Testis (tissue), 2 donors: ENCODE measurements at regions not wholly inside any gene's neighbourhood (a gene's known extent, or its start where the extent isn't known, plus 50 kb on each side); places are given as distances from the start of the nearest gene placed in this dataset.

Source experiments
- CTCF ChIP-seq, 3 experiments: fragments of 450-650 bp in 2 of 3; fragments of 200-600 bp in 1 of 3; sonication (generic) in 1 of 3; IDR thresholded peaks; one replicate each; pipeline ENCODE4 v1.5.1; 2016 to 2019; ENCODE audit warnings: antibody characterized with exemption in 3 of 3, mild to moderate bottlenecking in 2 of 3, moderate library complexity in 1 of 3
- POLR2A ChIP-seq: fragments of 450-650 bp; IDR thresholded peaks from one replicate; pipeline ENCODE4 v1.6.1; 2017; ENCODE audit warnings: antibody characterized with exemption, mild to moderate bottlenecking, moderate library complexity

GRCh38 chr4:100130964-100131363 is 59.3 kb downstream of the DDIT4L start:
- TF ChIP-seq POLR2A (no peak), CTCF (IDR thresholded peaks at IDR 0.05) (no peak)
